ENCODE measurements at regions not wholly inside any gene's neighbourhood (a gene's known extent, or its start where the extent isn't known, plus 50 kb on each side); places are given as distances from the start of the nearest gene placed in this dataset.

DNA sequence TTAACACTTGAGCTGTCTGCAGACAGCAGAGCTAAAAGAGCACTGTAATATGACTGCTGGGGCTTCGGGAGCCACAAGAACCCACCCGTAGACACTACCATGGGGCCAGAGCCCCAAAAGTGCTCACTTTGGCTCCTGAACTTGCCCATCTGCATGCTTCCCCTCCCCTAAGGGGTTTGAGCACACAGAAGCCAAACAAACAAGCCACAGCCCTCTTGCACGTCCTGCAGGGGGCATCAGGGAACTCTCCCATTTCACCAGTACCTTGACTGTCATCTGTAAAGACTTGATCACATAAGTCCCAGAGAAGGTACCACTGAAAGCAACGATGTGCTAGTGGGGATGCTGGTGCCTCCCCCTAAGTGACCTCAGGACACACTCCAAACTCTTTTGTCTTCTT, 681.8 kb downstream of the SEMA5A start:
- no peak for TF ChIP-seq POLR2A (IDR thresholded peaks at IDR 0.05)
- TF ChIP-seq, protein P1, sequence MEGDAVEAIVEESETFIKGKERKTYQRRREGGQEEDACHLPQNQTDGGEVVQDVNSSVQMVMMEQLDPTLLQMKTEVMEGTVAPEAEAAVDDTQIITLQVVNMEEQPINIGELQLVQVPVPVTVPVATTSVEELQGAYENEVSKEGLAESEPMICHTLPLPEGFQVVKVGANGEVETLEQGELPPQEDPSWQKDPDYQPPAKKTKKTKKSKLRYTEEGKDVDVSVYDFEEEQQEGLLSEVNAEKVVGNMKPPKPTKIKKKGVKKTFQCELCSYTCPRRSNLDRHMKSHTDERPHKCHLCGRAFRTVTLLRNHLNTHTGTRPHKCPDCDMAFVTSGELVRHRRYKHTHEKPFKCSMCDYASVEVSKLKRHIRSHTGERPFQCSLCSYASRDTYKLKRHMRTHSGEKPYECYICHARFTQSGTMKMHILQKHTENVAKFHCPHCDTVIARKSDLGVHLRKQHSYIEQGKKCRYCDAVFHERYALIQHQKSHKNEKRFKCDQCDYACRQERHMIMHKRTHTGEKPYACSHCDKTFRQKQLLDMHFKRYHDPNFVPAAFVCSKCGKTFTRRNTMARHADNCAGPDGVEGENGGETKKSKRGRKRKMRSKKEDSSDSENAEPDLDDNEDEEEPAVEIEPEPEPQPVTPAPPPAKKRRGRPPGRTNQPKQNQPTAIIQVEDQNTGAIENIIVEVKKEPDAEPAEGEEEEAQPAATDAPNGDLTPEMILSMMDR (IDR thresholded peaks at IDR 0.05) = no peak
